K562 (cell line): ENCODE measurements at regions not wholly inside any gene's neighbourhood (a gene's known extent, or its start where the extent isn't known, plus 50 kb on each side); places are given as distances from the start of the nearest gene placed in this dataset.

Source experiments
- ATAC-seq: fragments of 200-7000 bp; cut with Tn5 transposase; 3 replicates; pipeline ENCODE4 v1.9.1; 2020; ENCODE audit warnings: moderate library complexity
- BruUV-seq: library from RNA; stranded (reverse); fragments of 400-500 nt; replicated peaks from 2 replicates; lab custom pipeline; 2021; lab: Mats Ljungman, UMichigan
- CTCF ChIA-PET: fragments of 300-600 bp; formaldehyde crosslinking; extraction: SDS; loops from one replicate; lab custom pipeline; 2021; ENCODE audit warnings: low intra/inter-chr PET ratio; lab: Yijun Ruan, JAX
- POLR2A ChIA-PET: fragments of 300-600, 350-650 bp; sonication (Branson Sonifier 250); formaldehyde crosslinking; extraction: SDS; loops from one replicate; lab custom pipeline; 2021; ENCODE audit warnings: antibody characterized with exemption, inconsistent platforms; lab: Yijun Ruan, JAX
- DNase-seq, 4 experiments: peaks; one replicate each; pipeline versions ENCODE4 v3.0.0 to v3.0.0-alpha.2; 2011 to 2018; ENCODE audit warnings: low spot score in 3 of 4, mixed read lengths in 3 of 4; ENCODE audit errors: extremely low read depth in 1 of 4
- FAIRE-seq: peaks from 2 replicates; lab custom pipeline; 2011; peaks lifted over from hg19 to GRCh38; lab: Jason Lieb, UNC
- H2AFZ ChIP-seq: 2 replicates; pipeline ENCODE4 v1.6.0; 2011; ENCODE audit warnings: low read depth, low read length, control low read depth, inconsistent platforms
- H3K27ac ChIP-seq: fragments of 200-600 bp; 3 replicates; pipeline ENCODE4 v1.8.0; 2011; ENCODE audit warnings: low read depth, mild to moderate bottlenecking, control low read depth, inconsistent platforms, low read length, moderate library complexity, mixed read lengths; ENCODE audit errors: extremely low read depth
- H3K27me3 ChIP-seq, 2 experiments: fragments of 300-600 bp in 1 of 2; 2 replicates in 1 of 2; 3 replicates in 1 of 2; pipeline versions ENCODE4 v1.6.0 to v1.8.0; 2011; ENCODE audit warnings: inconsistent platforms in 2 of 2, low read length in 2 of 2, mild to moderate bottlenecking in 1 of 2, mixed read lengths in 1 of 2, moderate library complexity in 1 of 2; ENCODE audit not compliant: control insufficient read depth in 2 of 2, insufficient read depth in 2 of 2
- H3K36me3 ChIP-seq: fragments of 300-600 bp; 3 replicates; pipeline ENCODE4 v1.8.0; 2011; ENCODE audit warnings: mild to moderate bottlenecking, low read length, inconsistent platforms; ENCODE audit not compliant: control insufficient read depth, insufficient read depth
- H3K4me1 ChIP-seq, 2 experiments: fragments of 200-600 bp in 1 of 2; replicated peaks in 1 of 2; 2 replicates in 1 of 2; 3 replicates in 1 of 2; pipeline versions ENCODE4 v1.5.1 to v1.8.0; 2011; ENCODE audit warnings: inconsistent platforms in 2 of 2, low read length in 2 of 2, mild to moderate bottlenecking in 1 of 2, mixed read lengths in 1 of 2, moderate library complexity in 1 of 2; ENCODE audit not compliant: control insufficient read depth in 2 of 2, insufficient read depth in 2 of 2
- H3K4me2 ChIP-seq: 2 replicates; pipeline ENCODE4 v1.6.1; 2011; ENCODE audit warnings: low read length, control low read depth, inconsistent platforms, mixed read lengths; ENCODE audit not compliant: insufficient read depth
- H3K4me3 ChIP-seq: fragments of 200-600 bp; sonication (generic), shearing (Covaris generic); 2 replicates; pipeline ENCODE4 v1.5.1; 2016; ENCODE audit warnings: control low read depth, inconsistent platforms
- H3K79me2 ChIP-seq: fragments of 200-600 bp; 3 replicates; pipeline ENCODE4 v1.8.0; 2011; ENCODE audit warnings: low read length, inconsistent platforms; ENCODE audit not compliant: control insufficient read depth, insufficient read depth
- H3K9ac ChIP-seq, 2 experiments: 2 replicates each; pipeline versions ENCODE4 v1.6.0 to v1.6.1; 2011; ENCODE audit warnings: low read depth in 2 of 2, low read length in 2 of 2, control low read depth in 1 of 2, inconsistent platforms in 1 of 2, mild to moderate bottlenecking in 1 of 2, mixed read lengths in 1 of 2; ENCODE audit not compliant: insufficient read depth in 1 of 2
- H3K9me1 ChIP-seq: one replicate; pipeline ENCODE4 v1.6.0; 2011; ENCODE audit warnings: inconsistent platforms, mild to moderate bottlenecking, low read length, moderate library complexity; ENCODE audit not compliant: control insufficient read depth, insufficient read depth
- H3K9me3 ChIP-seq: replicated peaks from 2 replicates; pipeline ENCODE4 v1.5.1; 2011; ENCODE audit warnings: low read depth, low read length, inconsistent platforms; ENCODE audit not compliant: control insufficient read depth, insufficient read depth
- H4K20me1 ChIP-seq: replicated peaks from 2 replicates; pipeline ENCODE4 v1.6.1; 2011; ENCODE audit warnings: low read length, inconsistent platforms, mixed read lengths; ENCODE audit not compliant: control insufficient read depth, insufficient read depth
- BRD4 ChIP-seq: fragments of 200-600 bp; sonication (generic); IDR thresholded peaks from 2 replicates; pipeline ENCODE4 v1.6.1; 2017; ENCODE audit warnings: inconsistent platforms
- HINFP ChIP-seq: fragments of 450-650 bp; conservative IDR thresholded peaks from 2 replicates; pipeline ENCODE4 v1.6.1; 2016; ENCODE audit warnings: missing genetic modification characterization, low read depth, mild to moderate bottlenecking, control low read depth, missing compliant biosample characterization
- OTX1 ChIP-seq: fragments of 450-650 bp; formaldehyde crosslinking; IDR thresholded peaks from 2 replicates; pipeline ENCODE4 v1.4.0; 2022; ENCODE audit warnings: mild to moderate bottlenecking
- RBM25 ChIP-seq: fragments of 200-400 bp; formaldehyde crosslinking; IDR thresholded peaks from 2 replicates; pipeline ENCODE4 v1.6.1; 2018; ENCODE audit warnings: low read length, low read depth, moderate library complexity; ENCODE audit not compliant: severe bottlenecking
- SFPQ ChIP-seq: fragments of 200-400 bp; formaldehyde crosslinking; IDR thresholded peaks from 2 replicates; pipeline ENCODE4 v1.6.1; 2017; ENCODE audit warnings: mild to moderate bottlenecking, low read depth, low read length, moderate library complexity
- SOX6 ChIP-seq: fragments of 450-650 bp; IDR thresholded peaks from 2 replicates; pipeline ENCODE4 v1.6.1; 2014; ENCODE audit warnings: mild to moderate bottlenecking
- SPI1 ChIP-seq: IDR thresholded peaks from 2 replicates; pipeline ENCODE4 v1.6.1; 2011; ENCODE audit warnings: low read depth, low read length, control low read depth, borderline replicate concordance
- ZNF239 ChIP-seq: fragments of 250-450 bp; sonication (Bioruptor Pico); IDR thresholded peaks from 2 replicates; pipeline ENCODE4 v1.4.0; 2020; ENCODE audit warnings: mild to moderate bottlenecking
- ZNF584 ChIP-seq: fragments of 200-800 bp; sonication (Bioruptor generic); IDR thresholded peaks from 2 replicates; pipeline ENCODE4 v1.6.1; 2016; ENCODE audit warnings: low read depth, mild to moderate bottlenecking, missing genetic modification characterization, missing compliant biosample characterization
- WGBS: fragments of 100-300 bp; shearing (Covaris generic); methylation state at CpG from one replicate; pipeline ENCODE4 v1.1.6; 2016; ENCODE audit warnings: low coverage, mixed read lengths; ENCODE audit not compliant: insufficient coverage; ENCODE audit errors: missing lambda C conversion rate; 5-methylcytosine and 5-hydroxymethylcytosine counted together
- in situ Hi-C: fragments of 300-500 bp; cut with MboI; formaldehyde crosslinking; loops from 4 replicates; pipeline ENCODE4 v1.15.0; 2018; ENCODE audit warnings: inconsistent platforms, mixed read lengths
- intact Hi-C: fragments of 100-400 bp; cut with micrococcal nuclease; formaldehyde crosslinking; loops from 2 replicates; pipeline ENCODE4 v1.14.2; 2022

- Histone ChIP-seq H3K4me1 (no peaks in the 10 kb centered on the region), H3K36me3 (no peaks in the 10 kb centered on the region), H3K9me3 (no peaks in the 10 kb centered on the region), H3K4me2 (no peak overlapping the region), H3K9me1 (no peaks in the 10 kb centered on the region), H3K9ac (no peak overlapping the region), H3K4me3 (no peak overlapping the region), H3K27me3 (peaks cover 4 to 8% of the 10 kb centered on the region in 2 experiments; a peak in 4 of 5 replicates), H3K27ac (no peak overlapping the region), H3K79me2 (no peaks in the 10 kb centered on the region), H4K20me1 (0 out of 2 replicates have a peak, but pooled peaks cover 9% of the 10 kb centered on the region), H2AFZ (no peak overlapping the region)
- in situ Hi-C loops (no loop called here), intact Hi-C loops (no loop called here)
- ChIA-PET POLR2A (no interaction called here), CTCF (no interaction called here)
- BruUV-seq: no TSS peak
- no peak for TF ChIP-seq OTX1 (CRISPR knock-in tag)
- peak; percentile 72 for TF ChIP-seq RBM25
- TF ChIP-seq ZNF239 (CRISPR knock-in tag): peak; percentile 86
- no peak for TF ChIP-seq ZNF584 (CRISPR knock-in tag)
- no peak for DNase-seq
- no peak for ATAC-seq
- FAIRE-seq: no peak
- 4% methylated on average over 1 of the region's 1 CpG for WGBS
Observed at GRCh38 chr20:41833739-41834138, 215.6 kb upstream of the CHD6 start.

- no peak overlapping the region for H3K4me2 ChIP-seq
- no peak overlapping the region for H3K9ac ChIP-seq
- no peaks in the 10 kb centered on the region for H3K36me3 ChIP-seq
- 3% methylated on average over 2 of the region's 2 CpGs for WGBS
- intact Hi-C loops (no loop called here), in situ Hi-C loops (no loop called here)
- ChIA-PET POLR2A (interaction anchor here (0.6 kb wide), 1 partner anchor 119 kb away, joined by 3 read pairs; no protein-coding TSS in a partner anchor), CTCF (no interaction called here)
- H4K20me1 ChIP-seq: 0 out of 2 replicates have a peak, but pooled peaks cover 3% of the 10 kb centered on the region
- H3K27me3 ChIP-seq: peaks cover 6 to 7% of the 10 kb centered on the region in 2 experiments; a peak in 3 of 5 replicates
- no peak overlapping the region for H3K27ac ChIP-seq
- H3K4me1 ChIP-seq: no peaks in the 10 kb centered on the region
- H3K79me2 ChIP-seq: no peaks in the 10 kb centered on the region
- no peak overlapping the region for H3K4me3 ChIP-seq
- no peak for FAIRE-seq
- H2AFZ ChIP-seq: no peak overlapping the region
- ATAC-seq: no peak
- BruUV-seq: no TSS peak
- no peak for DNase-seq
- TF ChIP-seq SFPQ: no peak
- TF ChIP-seq BRD4: no peak
- peak; percentile 62 for TF ChIP-seq SPI1
- TF ChIP-seq SOX6: no peak
- TF ChIP-seq HINFP (tag): no peak
- TF ChIP-seq, all 486 proteins: peak for 1
- H3K9me3 ChIP-seq: no peaks in the 10 kb centered on the region
- H3K9me1 ChIP-seq: no peaks in the 10 kb centered on the region
Observed at GRCh38 chr20:41830702-41831101, 212.5 kb upstream of the CHD6 start.
